Lower lobe of right lung (tissue), 2 donors: ENCODE measurements at regions not wholly inside any gene's neighbourhood (a gene's known extent, or its start where the extent isn't known, plus 50 kb on each side); places are given as distances from the start of the nearest gene placed in this dataset.

ENCODE experiments used
- ATAC-seq, 2 donors: fragments of 200-7000 bp; cut with Tn5 transposase; one replicate each; pipeline ENCODE4 v1.9.1; 2020 to 2022; ENCODE audit warnings: mild to moderate bottlenecking in 2 of 2, moderate library complexity in 2 of 2
- DNase-seq: peaks from one replicate; pipeline ENCODE4 v3.0.0-alpha.2; 2020
- H3K27ac ChIP-seq: fragments of 200-600 bp; one replicate; pipeline ENCODE4 v1.8.0; 2022
- H3K27me3 ChIP-seq: fragments of 200-600 bp; one replicate; pipeline ENCODE4 v1.8.0; 2022; ENCODE audit warnings: low read depth
- H3K36me3 ChIP-seq: fragments of 200-600 bp; one replicate; pipeline ENCODE4 v1.8.0; 2022; ENCODE audit warnings: mild to moderate bottlenecking
- H3K4me1 ChIP-seq: fragments of 200-600 bp; one replicate; pipeline ENCODE4 v1.8.0; 2022
- H3K4me3 ChIP-seq: fragments of 200-600 bp; one replicate; pipeline ENCODE4 v1.8.0; 2022; ENCODE audit warnings: mild to moderate bottlenecking
- H3K9me3 ChIP-seq: fragments of 200-600 bp; one replicate; pipeline ENCODE4 v1.8.0; 2022
- intact Hi-C: fragments of 100-400 bp; cut with DNase I; formaldehyde crosslinking; loops from one replicate; pipeline ENCODE4 v1.11.0; 2022
- TF ChIP-seq, protein P1 (sequence below): fragments of 200-600 bp; IDR thresholded peaks from one replicate; pipeline ENCODE4 v1.8.0; 2022; ENCODE audit warnings: antibody characterized with exemption, mild to moderate bottlenecking
- donor health status: DM: no; HTN: yes; CAD: no; lungs with severe emphysema.

DNA sequence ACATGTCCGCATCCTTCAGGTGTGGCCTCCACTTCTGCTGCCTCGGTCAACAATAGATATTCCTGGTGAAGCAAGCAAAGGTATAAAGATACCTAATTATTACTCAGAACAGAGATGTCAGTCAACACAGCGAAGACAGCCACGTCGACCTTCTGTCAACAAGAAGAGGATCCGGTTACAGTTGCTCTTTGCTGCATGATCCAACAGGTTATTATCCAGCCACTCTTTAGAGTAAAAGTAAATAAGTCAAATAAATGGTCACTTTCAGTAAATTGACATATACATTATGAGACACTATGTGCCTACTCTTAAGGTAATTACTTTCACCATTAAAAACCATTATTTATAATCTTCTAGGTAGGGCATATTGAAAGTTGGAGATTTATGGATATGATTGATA, 356.8 kb upstream of the ATP11B start:
- Histone ChIP-seq H3K9me3 (no peaks in the 10 kb centered on the region), H3K4me3 (no peak overlapping the region), H3K27me3 (no peaks in the 10 kb centered on the region), H3K27ac (no peak overlapping the region), H3K4me1 (no peaks in the 10 kb centered on the region), H3K36me3 (no peaks in the 10 kb centered on the region)
- intact Hi-C loops, result no loop called here
- no peak for DNase-seq
- ATAC-seq, result no peak
- TF ChIP-seq, protein P1, sequence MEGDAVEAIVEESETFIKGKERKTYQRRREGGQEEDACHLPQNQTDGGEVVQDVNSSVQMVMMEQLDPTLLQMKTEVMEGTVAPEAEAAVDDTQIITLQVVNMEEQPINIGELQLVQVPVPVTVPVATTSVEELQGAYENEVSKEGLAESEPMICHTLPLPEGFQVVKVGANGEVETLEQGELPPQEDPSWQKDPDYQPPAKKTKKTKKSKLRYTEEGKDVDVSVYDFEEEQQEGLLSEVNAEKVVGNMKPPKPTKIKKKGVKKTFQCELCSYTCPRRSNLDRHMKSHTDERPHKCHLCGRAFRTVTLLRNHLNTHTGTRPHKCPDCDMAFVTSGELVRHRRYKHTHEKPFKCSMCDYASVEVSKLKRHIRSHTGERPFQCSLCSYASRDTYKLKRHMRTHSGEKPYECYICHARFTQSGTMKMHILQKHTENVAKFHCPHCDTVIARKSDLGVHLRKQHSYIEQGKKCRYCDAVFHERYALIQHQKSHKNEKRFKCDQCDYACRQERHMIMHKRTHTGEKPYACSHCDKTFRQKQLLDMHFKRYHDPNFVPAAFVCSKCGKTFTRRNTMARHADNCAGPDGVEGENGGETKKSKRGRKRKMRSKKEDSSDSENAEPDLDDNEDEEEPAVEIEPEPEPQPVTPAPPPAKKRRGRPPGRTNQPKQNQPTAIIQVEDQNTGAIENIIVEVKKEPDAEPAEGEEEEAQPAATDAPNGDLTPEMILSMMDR, result no peak

DNA sequence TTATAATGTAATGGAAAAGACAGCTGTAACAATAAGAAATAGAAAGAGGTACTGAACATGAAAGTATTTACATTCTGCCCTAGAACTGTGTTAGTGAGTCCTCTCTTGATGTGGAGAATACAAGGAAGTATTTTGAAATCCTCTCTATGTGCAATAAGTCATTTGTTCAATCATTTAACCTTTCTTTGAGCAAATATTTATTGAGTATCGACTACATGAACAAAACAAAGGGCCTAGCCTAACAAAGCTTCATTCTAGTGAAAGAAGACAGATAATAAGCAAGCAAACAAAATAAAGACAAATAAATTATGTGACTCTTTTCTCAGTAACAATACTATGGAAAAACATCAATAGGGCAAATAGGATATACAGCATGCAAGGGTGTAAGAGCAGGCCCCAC, 354.9 kb upstream of the ATP11B start:
- H3K36me3 ChIP-seq, result no peaks in the 10 kb centered on the region
- no peaks in the 10 kb centered on the region for H3K4me1 ChIP-seq
- intact Hi-C loops, result no loop called here
- no peaks in the 10 kb centered on the region for H3K9me3 ChIP-seq
- ATAC-seq (no peak), DNase-seq (no peak)
- TF ChIP-seq, protein P1, result no peak
- H3K27me3 ChIP-seq, result no peaks in the 10 kb centered on the region
- no peak overlapping the region for H3K4me3 ChIP-seq
- no peak overlapping the region for H3K27ac ChIP-seq

DNA sequence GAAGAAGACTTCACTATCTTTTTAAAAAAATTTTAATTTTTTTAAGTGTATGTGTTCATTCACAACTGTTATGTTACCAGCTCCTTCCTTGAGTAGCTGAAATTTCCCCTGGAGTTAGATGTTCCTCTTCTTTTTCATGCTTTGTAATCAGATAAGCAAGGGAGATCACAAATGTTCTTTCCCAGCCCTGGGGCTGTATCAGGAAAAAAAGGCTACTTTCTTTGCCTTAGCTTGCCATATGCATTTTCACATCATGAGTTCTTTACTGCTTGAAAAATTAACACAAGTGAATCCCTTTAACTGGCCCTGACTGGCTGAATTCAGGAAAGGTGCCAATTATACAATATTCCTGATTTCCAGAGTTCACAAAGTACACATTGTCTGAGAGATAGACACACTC, 353.2 kb upstream of the ATP11B start:
- Histone ChIP-seq H3K36me3 (no peaks in the 10 kb centered on the region), H3K9me3 (no peaks in the 10 kb centered on the region), H3K4me3 (no peak overlapping the region), H3K27me3 (no peaks in the 10 kb centered on the region), H3K4me1 (no peaks in the 10 kb centered on the region), H3K27ac (no peak overlapping the region)
- intact Hi-C loops, result no loop called here
- ATAC-seq (no peak), DNase-seq (no peak)
- TF ChIP-seq, protein P1, result no peak

DNA sequence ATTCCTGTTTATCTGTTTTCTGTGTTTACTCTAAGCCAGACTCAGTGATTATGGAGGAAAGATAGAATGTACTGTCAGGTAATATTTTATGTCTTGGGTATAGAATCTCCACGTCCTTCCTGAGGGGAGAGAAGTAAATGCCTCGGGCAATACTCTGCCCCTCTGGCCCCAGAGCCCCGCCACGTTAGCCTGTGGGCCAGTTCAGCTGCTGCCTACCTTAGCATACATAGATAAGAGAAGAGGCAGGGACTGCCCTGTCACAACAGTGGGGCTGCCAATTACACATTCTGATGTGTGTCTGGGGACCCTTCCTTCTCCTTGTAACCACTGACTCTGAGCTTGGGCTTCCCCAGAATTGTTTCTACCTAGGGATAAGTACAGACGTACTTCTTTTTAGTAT, 347.7 kb upstream of the ATP11B start:
- DNase-seq, result no peak
- no peaks in the 10 kb centered on the region for H3K36me3 ChIP-seq
- H3K4me1 ChIP-seq, result no peaks in the 10 kb centered on the region

DNA sequence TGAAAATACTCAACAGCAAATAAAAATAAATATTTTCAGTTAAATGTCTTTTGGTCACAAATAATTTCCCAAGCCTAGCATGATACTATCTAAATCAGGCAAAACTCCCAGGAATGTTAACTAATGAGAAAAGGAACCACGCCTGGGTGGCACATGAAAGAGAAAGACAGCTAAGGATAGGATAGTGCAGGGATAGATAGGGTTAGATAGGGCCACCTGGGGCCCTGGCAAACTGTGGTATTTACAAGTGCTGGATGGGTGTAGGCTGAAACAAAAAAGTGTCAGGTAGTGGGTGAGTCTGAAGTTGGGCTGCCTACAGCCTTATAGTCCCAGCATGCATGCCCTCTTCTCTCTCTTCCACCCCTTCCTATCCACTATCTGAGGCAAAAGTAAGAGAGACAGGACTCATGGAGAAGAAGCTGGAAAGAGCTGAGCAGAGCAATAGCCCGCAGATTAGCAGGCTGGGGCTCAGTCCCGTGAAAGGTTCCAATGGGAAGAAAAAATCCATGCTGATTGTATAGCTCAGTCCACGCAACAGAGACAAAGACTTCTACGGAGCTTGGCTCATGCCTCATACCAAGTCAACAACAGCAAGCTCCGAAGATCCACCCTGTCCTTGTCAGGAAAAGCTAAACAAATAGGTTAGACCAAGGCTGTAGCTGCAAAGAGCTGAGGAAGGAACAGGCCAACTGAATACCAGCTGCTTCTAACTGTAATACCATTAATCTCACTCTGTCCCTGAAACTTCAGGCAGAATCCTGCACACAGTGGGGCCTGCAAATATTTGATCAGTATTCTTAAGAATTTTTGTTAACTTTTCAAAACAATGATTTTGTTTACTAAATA, 342.1 kb upstream of the ATP11B start:
- TF ChIP-seq, protein P1, result no peak
- intact Hi-C loops, result no loop called here
- no peak for ATAC-seq
- H3K27ac ChIP-seq, result no peak overlapping the region
- H3K36me3 ChIP-seq, result no peaks in the 10 kb centered on the region
- H3K9me3 ChIP-seq, result no peaks in the 10 kb centered on the region
- no peak overlapping the region for H3K4me3 ChIP-seq
- no peaks in the 10 kb centered on the region for H3K27me3 ChIP-seq
- H3K4me1 ChIP-seq, result no peaks in the 10 kb centered on the region
- DNase-seq, result no peak

More for the DNA sequence above, 347.7 kb upstream of the ATP11B start:
- no peak for ATAC-seq
- Histone ChIP-seq H3K9me3 (no peaks in the 10 kb centered on the region), H3K27ac (no peak overlapping the region), H3K27me3 (no peaks in the 10 kb centered on the region), H3K4me3 (no peak overlapping the region)
- TF ChIP-seq, protein P1, result no peak
- intact Hi-C loops, result no loop called here
